Lung (tissue), 11 donors: ENCODE measurements at regions not wholly inside any gene's neighbourhood (a gene's known extent, or its start where the extent isn't known, plus 50 kb on each side); places are given as distances from the start of the nearest gene placed in this dataset.

Source experiments
- ATAC-seq: fragments of 200-7000 bp; cut with Tn5 transposase; one replicate; pipeline ENCODE4 v1.9.1; 2020; ENCODE audit warnings: moderate number of reproducible peaks; ENCODE audit not compliant: insufficient read depth, low FRiP score
- DNase-seq, 3 donors: peaks; one replicate each; pipeline ENCODE4 v3.0.0-alpha.2; 2013 to 2017
- H3K27ac ChIP-seq, 2 donors: one replicate each; pipeline ENCODE4 v1.5.1; 2013; ENCODE audit warnings: mild to moderate bottlenecking in 2 of 2, moderate library complexity in 2 of 2, control low read depth in 1 of 2, inconsistent platforms in 1 of 2, low read depth in 1 of 2, low read length in 1 of 2
- H3K27me3 ChIP-seq, 3 donors: one replicate each; pipeline ENCODE4 v1.5.1; 2013; ENCODE audit warnings: low read length in 2 of 3; ENCODE audit not compliant: control insufficient read depth in 3 of 3, insufficient read depth in 3 of 3
- H3K36me3 ChIP-seq, 4 donors: one replicate each; pipeline ENCODE4 v1.5.1; 2013; ENCODE audit warnings: low read length in 4 of 4, mild to moderate bottlenecking in 1 of 4, moderate library complexity in 1 of 4; ENCODE audit not compliant: control insufficient read depth in 4 of 4, insufficient read depth in 4 of 4
- H3K4me1 ChIP-seq, 5 donors: one replicate each; pipeline ENCODE4 v1.5.1; 2013; ENCODE audit warnings: low read length in 5 of 5, mild to moderate bottlenecking in 2 of 5, moderate library complexity in 1 of 5; ENCODE audit not compliant: control insufficient read depth in 5 of 5, insufficient read depth in 5 of 5
- H3K4me3 ChIP-seq: one replicate; pipeline ENCODE4 v1.5.1; 2013; ENCODE audit warnings: mild to moderate bottlenecking, control low read depth, moderate library complexity
- H3K9ac ChIP-seq, 2 donors: one replicate each; pipeline ENCODE4 v1.5.1; 2013; ENCODE audit warnings: low read length in 2 of 2, control low read depth in 1 of 2; ENCODE audit not compliant: insufficient read depth in 1 of 2
- H3K9me3 ChIP-seq, 4 donors: one replicate each; pipeline ENCODE4 v1.5.1; 2013; ENCODE audit warnings: low read length in 3 of 4, mild to moderate bottlenecking in 1 of 4, moderate library complexity in 1 of 4; ENCODE audit not compliant: control insufficient read depth in 4 of 4, insufficient read depth in 3 of 4
- CTCF ChIP-seq: IDR thresholded peaks from 2 replicates; pipeline ENCODE4 v1.5.1; 2012; ENCODE audit warnings: mild to moderate bottlenecking; ENCODE audit errors: control extremely low read depth, extremely low read depth
- WGBS, 2 donors: extraction: QIAGEN DNeasy Blood & Tissue Kit; methylation state at CpG; one replicate each; pipeline ENCODE4 v1.1.7; 2013; 5-methylcytosine and 5-hydroxymethylcytosine counted together
- donor health status: control.
- donor health status: control.
- donor health status: Bipolar disorder and iron deficiency.
- donor health status: healthy.
- donor health status: DM: yes; HTN: yes; CAD: no.

- no peaks in the 10 kb centered on the region for H3K27me3 ChIP-seq
- H3K4me3 ChIP-seq: no peak overlapping the region
- no peak for TF ChIP-seq CTCF
- DNase-seq: peak in 2 of 3 donors; percentile 88 to 90
- WGBS, 2 donors: 36 to 63% methylated on average over 1 of the region's 1 CpG
- no peaks in the 10 kb centered on the region for H3K36me3 ChIP-seq
- no peaks in the 10 kb centered on the region for H3K9me3 ChIP-seq
- ATAC-seq: no peak
- H3K9ac ChIP-seq: no peak overlapping the region
- H3K27ac ChIP-seq: no peak overlapping the region
- H3K4me1 ChIP-seq: peaks cover 2 to 35% (median 6%) of the 10 kb centered on the region in 5 donors
Measured at GRCh38 chr15:96092186-96092585, 238.3 kb upstream of the NR2F2 start.

- ATAC-seq (no peak), DNase-seq (peak in 1 of 3 donors; percentile 15)
- Histone ChIP-seq H3K9ac (no peak overlapping the region), H3K4me1 (peaks cover 0 to 27% (median 2%) of the 10 kb centered on the region in 5 donors), H3K4me3 (no peak overlapping the region), H3K27ac (no peak overlapping the region), H3K36me3 (no peaks in the 10 kb centered on the region), H3K27me3 (no peaks in the 10 kb centered on the region), H3K9me3 (no peaks in the 10 kb centered on the region)
- TF ChIP-seq CTCF: no peak
- WGBS, 2 donors: 44 to 49% methylated on average over 2 of the region's 2 CpGs
Measured at GRCh38 chr15:96093063-96093462, 237.4 kb upstream of the NR2F2 start.

GRCh38 chr15:96097661-96098060, 232.8 kb upstream of the NR2F2 start:
- Histone ChIP-seq H3K9me3 (no peaks in the 10 kb centered on the region), H3K36me3 (no peaks in the 10 kb centered on the region), H3K9ac (no peak overlapping the region), H3K4me3 (no peak overlapping the region), H3K4me1 (peaks cover 0 to 5% (median 0%) of the 10 kb centered on the region in 5 donors), H3K27ac (no peak overlapping the region), H3K27me3 (no peaks in the 10 kb centered on the region)
- DNase-seq (no peak), ATAC-seq (no peak)
- no peak for TF ChIP-seq CTCF
- 80 to 83% methylated on average over 2 of the region's 2 CpGs for WGBS, 2 donors

GRCh38 chr15:96102631-96103030, 227.9 kb upstream of the NR2F2 start:
- WGBS, 2 donors: 72 to 75% methylated on average over 6 of the region's 6 CpGs
- ATAC-seq (no peak), DNase-seq (no peak)
- no peak overlapping the region for H3K9ac ChIP-seq
- TF ChIP-seq CTCF: no peak
- H3K9me3 ChIP-seq: no peaks in the 10 kb centered on the region
- H3K4me1 ChIP-seq: no peaks in the 10 kb centered on the region
- H3K36me3 ChIP-seq: no peaks in the 10 kb centered on the region
- no peak overlapping the region for H3K4me3 ChIP-seq
- H3K27ac ChIP-seq: no peak overlapping the region
- no peaks in the 10 kb centered on the region for H3K27me3 ChIP-seq
